PC-9 (cell line): ENCODE measurements at regions not wholly inside any gene's neighbourhood (a gene's known extent, or its start where the extent isn't known, plus 50 kb on each side); places are given as distances from the start of the nearest gene placed in this dataset.

Experiments used
- EZH2 ChIP-seq: fragments of 200-600 bp; sonication (generic); IDR thresholded peaks from 2 replicates; pipeline ENCODE4 v1.8.0; 2017; ENCODE audit warnings: antibody characterized with exemption, low read depth
- TF ChIP-seq, protein P1 (sequence below): fragments of 200-600 bp; sonication (generic); conservative IDR thresholded peaks from 2 replicates; pipeline ENCODE4 v1.6.1; 2017; ENCODE audit warnings: mixed run types, antibody characterized with exemption, mild to moderate bottlenecking, moderate library complexity

DNA sequence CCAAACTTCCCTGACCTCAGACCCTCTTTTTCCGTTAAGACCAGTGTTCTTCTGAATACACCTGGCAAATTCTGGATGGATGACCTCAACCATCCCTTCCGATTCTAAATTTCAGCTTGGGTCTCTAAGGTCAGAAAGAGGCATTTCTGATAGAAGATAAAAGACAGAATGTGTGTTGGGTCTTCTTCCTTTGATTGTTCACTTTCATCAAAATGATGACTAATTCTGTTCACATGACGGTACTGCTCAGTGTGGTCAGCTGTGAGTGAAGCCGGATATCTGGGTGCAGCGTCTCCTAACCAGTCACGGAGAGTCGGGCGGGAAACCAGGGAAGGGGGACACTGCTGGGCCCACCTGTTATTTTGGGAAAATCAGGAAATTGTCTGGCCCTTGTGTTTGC is 151.6 kb upstream of the NAV2 start:
- no peak for TF ChIP-seq EZH2
- TF ChIP-seq, protein P1, sequence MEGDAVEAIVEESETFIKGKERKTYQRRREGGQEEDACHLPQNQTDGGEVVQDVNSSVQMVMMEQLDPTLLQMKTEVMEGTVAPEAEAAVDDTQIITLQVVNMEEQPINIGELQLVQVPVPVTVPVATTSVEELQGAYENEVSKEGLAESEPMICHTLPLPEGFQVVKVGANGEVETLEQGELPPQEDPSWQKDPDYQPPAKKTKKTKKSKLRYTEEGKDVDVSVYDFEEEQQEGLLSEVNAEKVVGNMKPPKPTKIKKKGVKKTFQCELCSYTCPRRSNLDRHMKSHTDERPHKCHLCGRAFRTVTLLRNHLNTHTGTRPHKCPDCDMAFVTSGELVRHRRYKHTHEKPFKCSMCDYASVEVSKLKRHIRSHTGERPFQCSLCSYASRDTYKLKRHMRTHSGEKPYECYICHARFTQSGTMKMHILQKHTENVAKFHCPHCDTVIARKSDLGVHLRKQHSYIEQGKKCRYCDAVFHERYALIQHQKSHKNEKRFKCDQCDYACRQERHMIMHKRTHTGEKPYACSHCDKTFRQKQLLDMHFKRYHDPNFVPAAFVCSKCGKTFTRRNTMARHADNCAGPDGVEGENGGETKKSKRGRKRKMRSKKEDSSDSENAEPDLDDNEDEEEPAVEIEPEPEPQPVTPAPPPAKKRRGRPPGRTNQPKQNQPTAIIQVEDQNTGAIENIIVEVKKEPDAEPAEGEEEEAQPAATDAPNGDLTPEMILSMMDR, result no peak
